Trophoblast cell (in vitro differentiated cells and primary cell): ENCODE measurements at regions not wholly inside any gene's neighbourhood (a gene's known extent, or its start where the extent isn't known, plus 50 kb on each side); places are given as distances from the start of the nearest gene placed in this dataset.

Experiments used
- DNase-seq, 2 donors: peaks; one replicate each; pipeline ENCODE4 v3.0.0-alpha.2; 2016
- H2AFZ ChIP-seq: 2 replicates; pipeline ENCODE4 v1.6.1; 2013; ENCODE audit warnings: low read length, moderate library complexity, mild to moderate bottlenecking; ENCODE audit not compliant: insufficient read depth, poor library complexity
- H2AK5ac ChIP-seq: 2 replicates; pipeline ENCODE4 v1.6.1; 2013; ENCODE audit warnings: mild to moderate bottlenecking, low read length
- H2BK120ac ChIP-seq: 2 replicates; pipeline ENCODE4 v1.6.1; 2013; ENCODE audit warnings: low read length, mild to moderate bottlenecking, moderate library complexity; ENCODE audit not compliant: insufficient read depth, poor library complexity
- H2BK12ac ChIP-seq: 2 replicates; pipeline ENCODE4 v1.6.1; 2013; ENCODE audit warnings: mild to moderate bottlenecking, low read length, moderate library complexity
- H2BK5ac ChIP-seq: 2 replicates; pipeline ENCODE4 v1.6.1; 2013; ENCODE audit warnings: low read length, low read depth, moderate library complexity, mild to moderate bottlenecking; ENCODE audit not compliant: poor library complexity
- H3K14ac ChIP-seq: 2 replicates; pipeline ENCODE4 v1.6.1; 2013; ENCODE audit warnings: mild to moderate bottlenecking, low read length
- H3K18ac ChIP-seq: 2 replicates; pipeline ENCODE4 v1.6.1; 2013; ENCODE audit warnings: mild to moderate bottlenecking, low read length
- H3K23ac ChIP-seq: 2 replicates; pipeline ENCODE4 v1.6.1; 2013; ENCODE audit warnings: low read length
- H3K27ac ChIP-seq: 2 replicates; pipeline ENCODE4 v1.5.1; 2013; ENCODE audit warnings: low read depth, mild to moderate bottlenecking, inconsistent platforms, low read length, moderate library complexity
- H3K27me3 ChIP-seq: 2 replicates; pipeline ENCODE4 v1.6.1; 2013; ENCODE audit warnings: inconsistent platforms, mild to moderate bottlenecking, low read length, moderate library complexity; ENCODE audit not compliant: insufficient read depth
- H3K36me3 ChIP-seq, 2 experiments: 1 replicate in 1 of 2; 2 replicates in 1 of 2; pipeline ENCODE4 v1.6.1; 2013; ENCODE audit warnings: low read length in 2 of 2, mild to moderate bottlenecking in 2 of 2, moderate library complexity in 1 of 2; ENCODE audit not compliant: insufficient read depth in 2 of 2, control insufficient read depth in 1 of 2
- H3K4ac ChIP-seq: 2 replicates; pipeline ENCODE4 v1.6.1; 2013; ENCODE audit warnings: low read depth, mild to moderate bottlenecking, low read length, moderate library complexity
- H3K4me1 ChIP-seq, 2 experiments: 1 replicate in 1 of 2; 2 replicates in 1 of 2; pipeline ENCODE4 v1.6.1; 2013; ENCODE audit warnings: low read length in 2 of 2, mild to moderate bottlenecking in 2 of 2, moderate library complexity in 1 of 2; ENCODE audit not compliant: insufficient read depth in 2 of 2, control insufficient read depth in 1 of 2
- H3K4me2 ChIP-seq: 2 replicates; pipeline ENCODE4 v1.6.1; 2013; ENCODE audit warnings: inconsistent platforms, mild to moderate bottlenecking, low read length, moderate library complexity
- H3K4me3 ChIP-seq: 2 replicates; pipeline ENCODE4 v1.5.1; 2013; ENCODE audit warnings: mild to moderate bottlenecking, low read depth, low read length, inconsistent platforms
- H3K79me1 ChIP-seq: one replicate; pipeline ENCODE4 v1.6.1; 2013; ENCODE audit warnings: low read length
- H3K79me2 ChIP-seq: 2 replicates; pipeline ENCODE4 v1.6.1; 2013; ENCODE audit warnings: low read length, mild to moderate bottlenecking; ENCODE audit not compliant: control insufficient read depth, insufficient read depth, poor library complexity
- H3K9ac ChIP-seq: 2 replicates; pipeline ENCODE4 v1.6.1; 2013; ENCODE audit warnings: mild to moderate bottlenecking, low read length
- H3K9me3 ChIP-seq: 2 replicates; pipeline ENCODE4 v1.6.1; 2013; ENCODE audit warnings: low read depth, mild to moderate bottlenecking, control low read depth, inconsistent platforms, low read length; ENCODE audit not compliant: insufficient read depth
- H4K12ac ChIP-seq: 2 replicates; pipeline ENCODE4 v1.6.1; 2013; ENCODE audit warnings: low read depth, mild to moderate bottlenecking, low read length, moderate library complexity
- H4K8ac ChIP-seq: 2 replicates; pipeline ENCODE4 v1.6.1; 2013; ENCODE audit warnings: low read depth, mild to moderate bottlenecking, low read length, moderate library complexity
- H4K91ac ChIP-seq: one replicate; pipeline ENCODE4 v1.6.1; 2013; ENCODE audit warnings: low read depth, mild to moderate bottlenecking, low read length, moderate library complexity
- WGBS: extraction: QIAGEN DNeasy Blood & Tissue Kit; methylation state at CpG from one replicate; pipeline ENCODE4 v1.1.7; 2013; ENCODE audit warnings: missing lambda C conversion rate; ENCODE audit not compliant: insufficient read length, insufficient coverage; ENCODE audit errors: extremely low coverage; 5-methylcytosine and 5-hydroxymethylcytosine counted together

- Histone ChIP-seq H4K12ac (no peak overlapping the region), H2AFZ (no peak overlapping the region), H4K91ac (no peak overlapping the region), H3K9me3 (no peaks in the 10 kb centered on the region), H3K18ac (no peak overlapping the region), H3K14ac (no peak overlapping the region), H3K23ac (no peak overlapping the region), H2BK5ac (no peak overlapping the region), H3K9ac (no peak overlapping the region), H3K79me1 (no peaks in the 10 kb centered on the region), H4K8ac (no peak overlapping the region), H2BK12ac (no peak overlapping the region), H3K36me3 (no peaks in the 10 kb centered on the region), H3K79me2 (no peaks in the 10 kb centered on the region), H3K4me2 (no peak overlapping the region), H3K27me3 (no peaks in the 10 kb centered on the region), H2BK120ac (no peak overlapping the region), H3K4ac (no peak overlapping the region), H3K4me3 (no peak overlapping the region), H3K4me1 (no peaks in the 10 kb centered on the region), H3K27ac (no peak overlapping the region), H2AK5ac (no peak overlapping the region)
- DNase-seq = no peak
- no CpG with 5 or more reads among the region's 2 CpGs for WGBS
These were observed 910.3 kb upstream of the MBL2 start for GRCh38 chr10:53682885-53683284.

DNA sequence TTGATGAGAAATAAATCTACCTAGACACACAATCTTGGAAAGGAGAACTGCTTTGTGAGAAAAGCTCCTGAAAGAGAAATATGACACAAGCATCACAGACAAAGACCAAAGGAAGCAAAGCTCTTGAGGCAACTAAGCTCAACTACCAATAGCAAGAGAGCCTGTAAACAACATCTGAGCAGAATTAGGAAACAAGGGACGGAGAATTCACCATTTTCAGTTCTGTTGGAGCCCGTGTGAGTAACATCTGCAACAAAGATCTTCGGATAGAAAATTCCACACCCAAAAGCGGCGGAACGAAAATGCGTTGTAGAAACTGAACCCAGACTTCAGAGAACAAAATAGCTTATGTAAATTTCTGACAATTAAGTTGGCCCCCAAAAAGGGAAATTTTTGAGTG is 909.9 kb upstream of the MBL2 start:
- Histone ChIP-seq H4K8ac (no peak overlapping the region), H4K12ac (no peak overlapping the region), H3K4me1 (no peaks in the 10 kb centered on the region), H3K27ac (no peak overlapping the region), H3K79me2 (no peaks in the 10 kb centered on the region), H3K14ac (no peak overlapping the region), H2BK12ac (no peak overlapping the region), H3K4me2 (no peak overlapping the region), H3K9ac (no peak overlapping the region), H2AK5ac (no peak overlapping the region), H3K18ac (no peak overlapping the region), H3K23ac (no peak overlapping the region), H4K91ac (no peak overlapping the region), H3K4me3 (no peak overlapping the region), H2BK120ac (no peak overlapping the region), H2BK5ac (no peak overlapping the region), H3K27me3 (no peaks in the 10 kb centered on the region), H3K4ac (no peak overlapping the region), H3K79me1 (no peaks in the 10 kb centered on the region), H3K36me3 (no peaks in the 10 kb centered on the region), H3K9me3 (no peaks in the 10 kb centered on the region), H2AFZ (no peak overlapping the region)
- WGBS = no CpG with 5 or more reads among the region's 7 CpGs
- DNase-seq = no peak

DNA sequence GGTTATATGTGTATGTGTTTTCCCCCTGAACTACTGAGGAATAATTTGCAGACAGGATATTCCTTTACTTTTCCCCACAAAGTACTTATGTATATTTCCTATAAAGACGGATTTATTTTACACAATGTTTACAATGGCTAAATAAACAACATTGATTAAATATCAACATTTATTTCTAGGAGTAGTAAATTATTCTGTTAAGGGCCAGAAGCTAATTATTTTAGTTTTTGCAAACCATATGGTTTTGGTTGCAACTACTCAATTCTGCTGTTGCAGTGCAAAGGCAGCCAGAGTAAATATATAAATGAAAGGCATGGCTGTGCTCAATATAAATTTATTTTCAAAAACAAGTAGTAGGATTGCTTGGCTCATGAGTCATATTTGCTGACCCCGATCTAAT is 907.1 kb upstream of the MBL2 start:
- Histone ChIP-seq H3K4me3 (no peak overlapping the region), H4K12ac (no peak overlapping the region), H2AFZ (no peak overlapping the region), H3K4me1 (no peaks in the 10 kb centered on the region), H4K91ac (no peak overlapping the region), H3K9me3 (no peaks in the 10 kb centered on the region), H3K79me2 (no peaks in the 10 kb centered on the region), H3K23ac (no peak overlapping the region), H3K9ac (no peak overlapping the region), H4K8ac (no peak overlapping the region), H2BK12ac (no peak overlapping the region), H3K36me3 (no peaks in the 10 kb centered on the region), H3K14ac (no peak overlapping the region), H2AK5ac (no peak overlapping the region), H3K27ac (no peak overlapping the region), H3K79me1 (no peaks in the 10 kb centered on the region), H2BK120ac (no peak overlapping the region), H3K4ac (no peak overlapping the region), H3K27me3 (no peaks in the 10 kb centered on the region), H3K4me2 (no peak overlapping the region), H3K18ac (no peak overlapping the region), H2BK5ac (no peak overlapping the region)
- no peak for DNase-seq
- no CpG with 5 or more reads among the region's 2 CpGs for WGBS

DNA sequence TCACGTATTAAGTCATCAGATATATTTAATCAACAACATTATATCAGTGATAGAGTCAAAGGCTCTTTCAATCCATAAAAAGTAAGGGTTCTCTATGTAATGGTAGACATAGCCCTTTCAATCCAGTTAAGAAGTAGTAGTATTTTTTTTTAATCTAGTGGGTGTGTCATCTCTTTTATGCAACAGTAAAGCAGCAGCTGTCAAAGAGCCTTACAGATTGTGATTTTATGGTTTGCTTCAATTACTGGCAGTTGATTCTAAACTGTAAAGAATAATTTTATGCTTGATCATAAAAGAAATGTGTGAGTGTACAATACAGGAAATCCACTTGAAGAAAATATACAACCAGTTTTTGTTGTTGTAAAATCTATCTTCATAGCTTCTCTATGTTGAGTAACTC is 902.6 kb upstream of the MBL2 start:
- Histone ChIP-seq H2BK120ac (no peak overlapping the region), H3K18ac (no peak overlapping the region), H3K27ac (no peak overlapping the region), H3K27me3 (no peaks in the 10 kb centered on the region), H4K12ac (no peak overlapping the region), H3K14ac (no peak overlapping the region), H2BK12ac (no peak overlapping the region), H3K4me3 (no peak overlapping the region), H2BK5ac (no peak overlapping the region), H4K8ac (no peak overlapping the region), H3K79me2 (no peaks in the 10 kb centered on the region), H3K4me1 (no peaks in the 10 kb centered on the region), H3K36me3 (no peaks in the 10 kb centered on the region), H3K9ac (no peak overlapping the region), H2AK5ac (no peak overlapping the region), H4K91ac (no peak overlapping the region), H3K9me3 (no peaks in the 10 kb centered on the region), H3K4ac (no peak overlapping the region), H3K23ac (no peak overlapping the region), H2AFZ (no peak overlapping the region), H3K79me1 (no peaks in the 10 kb centered on the region), H3K4me2 (no peak overlapping the region)
- WGBS = no CpG with 5 or more reads among the region's 1 CpG
- DNase-seq = no peak
